ENCODE measurements at regions not wholly inside any gene's neighbourhood (a gene's known extent, or its start where the extent isn't known, plus 50 kb on each side); places are given as distances from the start of the nearest gene placed in this dataset.

GRCh38 chr4:176464748-176465147, 145.0 kb downstream of the SPCS3 start:
- TF ChIP-seq POLR2A (IDR thresholded peaks at IDR 0.05; ENCODE audit: low read depth, low read length) (no peak), POLR2AphosphoS5 (IDR thresholded peaks at IDR 0.05; ENCODE audit: low read depth, low read length) (no peak), TAF1 (IDR thresholded peaks at IDR 0.05; ENCODE audit: borderline replicate concordance, low read depth, low read length) (no peak)
